Left renal cortex interstitium (tissue), 4 donors: ENCODE measurements at regions not wholly inside any gene's neighbourhood (a gene's known extent, or its start where the extent isn't known, plus 50 kb on each side); places are given as distances from the start of the nearest gene placed in this dataset.

ENCODE experiments used
- DNase-seq, 4 donors: peaks; one replicate each; pipeline ENCODE4 v3.0.0-alpha.2; 2013; ENCODE audit warnings: low read depth in 4 of 4, low spot score in 2 of 4, missing footprints in 1 of 4

- DNase-seq: no peak
Observed at GRCh38 chr15:91469632-91470567, 369.8 kb downstream of the SV2B start.

- DNase-seq: no peak
Observed at GRCh38 chr15:91471468-91471867, 371.4 kb downstream of the SV2B start.

GRCh38 chr15:91472316-91472756 lies 372.3 kb downstream of the SV2B start:
- DNase-seq: no peak

- DNase-seq: no peak
Observed at GRCh38 chr15:91473894-91474545, 374.0 kb downstream of the SV2B start.

- no peak for DNase-seq
Observed at GRCh38 chr15:91476861-91477260, 376.6 kb upstream of the SLCO3A1 start.

- DNase-seq: no peak
Observed at GRCh38 chr15:91478717-91479191, 374.8 kb upstream of the SLCO3A1 start.

- DNase-seq: no peak
Observed at GRCh38 chr15:91480426-91480825, 373.1 kb upstream of the SLCO3A1 start.

GRCh38 chr15:91482799-91483198 lies 370.7 kb upstream of the SLCO3A1 start:
- no peak for DNase-seq

GRCh38 chr15:91484141-91484540 lies 369.4 kb upstream of the SLCO3A1 start:
- no peak for DNase-seq

GRCh38 chr15:91488452-91488851 lies 365.1 kb upstream of the SLCO3A1 start:
- DNase-seq: no peak

GRCh38 chr15:91490211-91490610 lies 363.3 kb upstream of the SLCO3A1 start:
- no peak for DNase-seq

- no peak for DNase-seq
Observed at GRCh38 chr15:91491101-91491950, 362.2 kb upstream of the SLCO3A1 start.

- DNase-seq: no peak
Observed at GRCh38 chr15:91496754-91497691, 356.5 kb upstream of the SLCO3A1 start.

GRCh38 chr15:91498046-91498748 lies 355.3 kb upstream of the SLCO3A1 start:
- DNase-seq: no peak

- no peak for DNase-seq
Observed at GRCh38 chr15:91498749-91499062, 354.8 kb upstream of the SLCO3A1 start.

GRCh38 chr15:91499774-91500383 lies 353.6 kb upstream of the SLCO3A1 start:
- no peak for DNase-seq

GRCh38 chr15:91508633-91509032 lies 344.9 kb upstream of the SLCO3A1 start:
- DNase-seq: no peak

- DNase-seq: no peak
Observed at GRCh38 chr15:91514147-91514546, 339.4 kb upstream of the SLCO3A1 start.
